ENCODE measurements at regions not wholly inside any gene's neighbourhood (a gene's known extent, or its start where the extent isn't known, plus 50 kb on each side); places are given as distances from the start of the nearest gene placed in this dataset.
"Not testable (repeated sequence)": the region's sequence is repeated elsewhere in the genome, so short reads cannot be mapped to it uniquely, and the experiment has no call there.

GRCh38 chr5:156053056-156053455 lies 273.9 kb upstream of the SGCD start:
- DNase-seq (ENCODE audit: low spot score), result no peak

- DNase-seq (ENCODE audit: low spot score), result no peak
These were observed 250.1 kb upstream of the SGCD start for GRCh38 chr5:156076912-156077311.

GRCh38 chr5:156087577-156088110 lies 239.3 kb upstream of the SGCD start:
- no peak for DNase-seq (ENCODE audit: low spot score)

GRCh38 chr5:156089955-156090940 lies 236.7 kb upstream of the SGCD start:
- not testable (repeated sequence) for DNase-seq (ENCODE audit: low spot score)

GRCh38 chr5:156093024-156093423 lies 233.9 kb upstream of the SGCD start:
- DNase-seq (ENCODE audit: low spot score), result no peak

- peak; percentile 90 for DNase-seq (ENCODE audit: low spot score)
These were observed 233.0 kb upstream of the SGCD start for GRCh38 chr5:156094001-156094400.

- DNase-seq (ENCODE audit: low spot score), result no peak
These were observed 231.2 kb upstream of the SGCD start for GRCh38 chr5:156095709-156096241.

- DNase-seq (ENCODE audit: low spot score), result peak; percentile 57
These were observed 230.7 kb upstream of the SGCD start for GRCh38 chr5:156096259-156096658.

GRCh38 chr5:156103155-156103885 lies 223.6 kb upstream of the SGCD start:
- peak; percentile 30 for DNase-seq (ENCODE audit: low spot score)

- no peak for DNase-seq (ENCODE audit: low spot score)
These were observed 217.5 kb upstream of the SGCD start for GRCh38 chr5:156109317-156110023.

GRCh38 chr5:156119692-156120091 lies 207.3 kb upstream of the SGCD start:
- no peak for DNase-seq (ENCODE audit: low spot score)

GRCh38 chr5:156120777-156121176 lies 206.2 kb upstream of the SGCD start:
- DNase-seq (ENCODE audit: low spot score), result peak; percentile 37

GRCh38 chr5:156121234-156121633 lies 205.7 kb upstream of the SGCD start:
- DNase-seq (ENCODE audit: low spot score), result no peak

- peak; percentile 11 for DNase-seq (ENCODE audit: low spot score)
These were observed 205.1 kb upstream of the SGCD start for GRCh38 chr5:156121882-156122281.

- no peak for DNase-seq (ENCODE audit: low spot score)
These were observed 202.3 kb upstream of the SGCD start for GRCh38 chr5:156124708-156125107.

GRCh38 chr5:156125118-156125517 lies 201.8 kb upstream of the SGCD start:
- no peak for DNase-seq (ENCODE audit: low spot score)

GRCh38 chr5:156126716-156127115 lies 200.2 kb upstream of the SGCD start:
- DNase-seq (ENCODE audit: low spot score), result no peak

GRCh38 chr5:156128026-156128425 lies 198.9 kb upstream of the SGCD start:
- no peak for DNase-seq (ENCODE audit: low spot score)

- no peak for DNase-seq (ENCODE audit: low spot score)
These were observed 192.7 kb upstream of the SGCD start for GRCh38 chr5:156134216-156134615.

GRCh38 chr5:156135531-156135930 lies 191.4 kb upstream of the SGCD start:
- DNase-seq (ENCODE audit: low spot score), result no peak

GRCh38 chr5:156137071-156137869 lies 189.7 kb upstream of the SGCD start:
- peak; percentile 67 for DNase-seq (ENCODE audit: low spot score)
